ENCODE measurements at regions not wholly inside any gene's neighbourhood (a gene's known extent, or its start where the extent isn't known, plus 50 kb on each side); places are given as distances from the start of the nearest gene placed in this dataset.
A peak's percentile ranks its signal among the peaks of the same experiment; 100 is the strongest.

DNA sequence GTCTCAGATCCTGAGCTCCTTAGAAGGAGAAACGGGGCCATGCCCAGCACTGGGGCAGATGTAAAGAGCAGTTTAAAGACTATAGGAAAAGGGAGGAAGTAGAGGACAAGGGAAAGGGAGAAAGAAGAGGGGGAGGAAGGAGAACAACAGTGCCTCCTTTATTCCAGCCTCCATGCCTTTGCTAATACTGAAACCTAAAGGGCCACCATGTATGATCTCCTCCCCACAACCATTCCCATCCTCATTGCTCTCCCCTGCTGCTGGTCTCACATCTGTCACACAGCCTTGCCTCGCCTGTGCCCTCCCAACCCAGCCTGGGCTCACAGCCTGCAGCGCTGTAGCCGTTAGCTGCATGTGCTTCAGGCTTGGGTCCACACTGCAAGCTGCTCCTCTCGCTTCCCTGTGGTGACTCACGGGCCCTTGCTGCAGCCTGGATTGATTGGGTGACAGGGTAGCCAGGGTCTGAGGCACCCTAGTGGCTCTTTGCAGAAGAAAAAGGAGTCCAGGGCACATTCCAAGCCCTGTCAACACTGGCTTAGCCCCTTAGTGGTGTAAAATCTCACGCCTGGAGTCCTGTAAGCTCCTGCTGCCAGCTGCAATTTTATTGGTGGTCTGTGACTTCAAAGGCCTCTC, 281.9 kb downstream of the SRBD1 start:
- H4K20me1 ChIP-seq (ENCODE audit: insufficient read depth, poor library complexity, severe bottlenecking) = no peaks in the 10 kb centered on the region

DNA sequence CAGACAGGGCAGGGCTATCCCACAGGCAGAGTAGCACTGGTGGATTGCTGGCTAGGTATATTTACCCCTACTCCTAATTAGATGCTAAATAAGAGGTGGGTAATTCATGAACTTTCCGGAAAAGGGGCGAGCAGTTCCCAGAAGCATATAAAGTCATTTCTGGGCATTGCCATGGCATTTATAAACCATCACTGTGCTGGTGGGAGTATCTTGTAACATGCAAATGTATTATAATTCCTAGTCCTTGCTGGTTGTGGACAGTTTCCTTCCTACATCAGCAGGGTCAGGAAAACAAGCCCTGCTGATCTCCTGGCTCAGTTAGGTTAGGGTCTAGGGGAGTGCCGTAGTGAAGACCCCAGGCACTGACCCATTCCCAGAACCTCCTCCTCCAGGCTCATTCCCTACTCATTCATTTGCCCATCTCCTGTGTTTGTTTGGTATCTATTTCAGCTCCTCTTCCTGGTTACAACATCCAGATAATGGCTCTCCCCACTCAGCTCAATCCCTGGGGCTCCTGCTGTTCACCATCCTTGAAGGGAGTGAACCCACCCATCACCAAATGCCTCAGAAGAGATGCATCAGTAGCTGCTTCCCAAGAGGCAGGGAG, 282.7 kb downstream of the SRBD1 start:
- H3K27me3 ChIP-seq = no peaks in the 10 kb centered on the region
- WGBS (ENCODE audit: low lambda C conversion rate, missing lambda C conversion rate) = 79% methylated on average over 3 of the region's 3 CpGs

More for the DNA sequence above, 281.9 kb downstream of the SRBD1 start:
- H3K27ac ChIP-seq = no peak overlapping the region
- 72% methylated on average over 7 of the region's 7 CpGs for WGBS (ENCODE audit: low lambda C conversion rate, missing lambda C conversion rate)
- no peaks in the 10 kb centered on the region for H3K79me2 ChIP-seq
- no peak overlapping the region for H2AFZ ChIP-seq
- H3K9me3 ChIP-seq (ENCODE audit: low read depth) = no peaks in the 10 kb centered on the region
- H3K36me3 ChIP-seq (replicated peaks; ENCODE audit: insufficient read depth, low read depth) = no peaks in the 10 kb centered on the region
- H3K9me2 ChIP-seq (replicated peaks; ENCODE audit: insufficient read depth) = no peaks in the 10 kb centered on the region
- DNase-seq (ENCODE audit: low spot score) = peak; percentile 42
- no peak overlapping the region for H3K4me3 ChIP-seq
- H3K4me1 ChIP-seq (ENCODE audit: insufficient read depth) = peaks cover 3% of the 10 kb centered on the region
- no peak overlapping the region for H3K4me2 ChIP-seq
- no peaks in the 10 kb centered on the region for H3K27me3 ChIP-seq
- TF ChIP-seq EZH2 (IDR thresholded peaks at IDR 0.05; ENCODE audit: borderline replicate concordance) = no peak
- TF ChIP-seq, protein P1, sequence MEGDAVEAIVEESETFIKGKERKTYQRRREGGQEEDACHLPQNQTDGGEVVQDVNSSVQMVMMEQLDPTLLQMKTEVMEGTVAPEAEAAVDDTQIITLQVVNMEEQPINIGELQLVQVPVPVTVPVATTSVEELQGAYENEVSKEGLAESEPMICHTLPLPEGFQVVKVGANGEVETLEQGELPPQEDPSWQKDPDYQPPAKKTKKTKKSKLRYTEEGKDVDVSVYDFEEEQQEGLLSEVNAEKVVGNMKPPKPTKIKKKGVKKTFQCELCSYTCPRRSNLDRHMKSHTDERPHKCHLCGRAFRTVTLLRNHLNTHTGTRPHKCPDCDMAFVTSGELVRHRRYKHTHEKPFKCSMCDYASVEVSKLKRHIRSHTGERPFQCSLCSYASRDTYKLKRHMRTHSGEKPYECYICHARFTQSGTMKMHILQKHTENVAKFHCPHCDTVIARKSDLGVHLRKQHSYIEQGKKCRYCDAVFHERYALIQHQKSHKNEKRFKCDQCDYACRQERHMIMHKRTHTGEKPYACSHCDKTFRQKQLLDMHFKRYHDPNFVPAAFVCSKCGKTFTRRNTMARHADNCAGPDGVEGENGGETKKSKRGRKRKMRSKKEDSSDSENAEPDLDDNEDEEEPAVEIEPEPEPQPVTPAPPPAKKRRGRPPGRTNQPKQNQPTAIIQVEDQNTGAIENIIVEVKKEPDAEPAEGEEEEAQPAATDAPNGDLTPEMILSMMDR (IDR thresholded peaks at IDR 0.05; ENCODE audit: poor library complexity) = no peak
- no peak for TF ChIP-seq EZH2phosphoT487 (IDR thresholded peaks at IDR 0.05; ENCODE audit: low read depth, severe bottlenecking, unreplicated experiment)

DNA sequence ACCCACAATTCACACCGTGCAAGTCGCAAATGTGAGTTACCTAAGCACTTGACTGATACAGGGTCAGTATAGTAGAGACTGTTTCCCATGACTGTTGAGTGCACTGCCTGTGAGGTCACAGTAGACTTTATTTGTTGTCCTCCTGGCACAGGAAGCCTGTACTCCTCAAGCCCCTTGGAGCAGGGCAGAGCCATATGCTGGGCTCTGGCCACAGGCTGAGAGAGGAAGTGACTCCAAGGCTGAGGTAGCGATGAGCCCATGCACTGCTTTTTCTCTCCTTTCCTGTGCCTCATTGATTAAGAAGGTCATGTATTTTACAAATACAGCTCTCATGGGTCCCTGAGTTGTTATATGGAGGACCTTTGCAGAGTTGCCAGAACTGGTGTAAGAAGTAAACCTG, 287.7 kb downstream of the SRBD1 start:
- Histone ChIP-seq H3K9me2 (replicated peaks; ENCODE audit: insufficient read depth) (no peaks in the 10 kb centered on the region), H3K27ac (no peak overlapping the region), H3K4me3 (no peak overlapping the region), H3K79me2 (no peaks in the 10 kb centered on the region), H3K9me3 (ENCODE audit: low read depth) (no peaks in the 10 kb centered on the region), H3K4me1 (ENCODE audit: insufficient read depth) (no peaks in the 10 kb centered on the region), H2AFZ (no peak overlapping the region), H4K20me1 (ENCODE audit: insufficient read depth, poor library complexity, severe bottlenecking) (no peaks in the 10 kb centered on the region), H3K36me3 (replicated peaks; ENCODE audit: insufficient read depth, low read depth) (no peaks in the 10 kb centered on the region), H3K27me3 (no peaks in the 10 kb centered on the region), H3K4me2 (no peak overlapping the region)
- 97% methylated on average over 3 of the region's 3 CpGs for WGBS (ENCODE audit: low lambda C conversion rate, missing lambda C conversion rate)
- no peak for DNase-seq (ENCODE audit: low spot score)
- TF ChIP-seq EZH2phosphoT487 (IDR thresholded peaks at IDR 0.05; ENCODE audit: low read depth, severe bottlenecking, unreplicated experiment) (no peak), EZH2 (IDR thresholded peaks at IDR 0.05; ENCODE audit: borderline replicate concordance) (no peak)
- TF ChIP-seq, protein P1 (IDR thresholded peaks at IDR 0.05; ENCODE audit: poor library complexity) = no peak

More for the DNA sequence above, 282.7 kb downstream of the SRBD1 start:
- no peaks in the 10 kb centered on the region for H3K9me2 ChIP-seq (replicated peaks; ENCODE audit: insufficient read depth)
- no peaks in the 10 kb centered on the region for H3K36me3 ChIP-seq (replicated peaks; ENCODE audit: insufficient read depth, low read depth)
- peaks cover 3% of the 10 kb centered on the region for H3K4me1 ChIP-seq (ENCODE audit: insufficient read depth)
- H4K20me1 ChIP-seq (ENCODE audit: insufficient read depth, poor library complexity, severe bottlenecking) = no peaks in the 10 kb centered on the region
- no peak for DNase-seq (ENCODE audit: low spot score)
- H3K4me3 ChIP-seq = no peak overlapping the region
- no peak overlapping the region for H2AFZ ChIP-seq
- TF ChIP-seq, protein P1 (IDR thresholded peaks at IDR 0.05; ENCODE audit: poor library complexity) = no peak
- no peak for TF ChIP-seq EZH2 (IDR thresholded peaks at IDR 0.05; ENCODE audit: borderline replicate concordance)
- no peak for TF ChIP-seq EZH2phosphoT487 (IDR thresholded peaks at IDR 0.05; ENCODE audit: low read depth, severe bottlenecking, unreplicated experiment)
- no peaks in the 10 kb centered on the region for H3K79me2 ChIP-seq
- no peaks in the 10 kb centered on the region for H3K9me3 ChIP-seq (ENCODE audit: low read depth)
- H3K27ac ChIP-seq = no peak overlapping the region
- no peak overlapping the region for H3K4me2 ChIP-seq
